NB4 (cell line): ENCODE measurements at regions not wholly inside any gene's neighbourhood (a gene's known extent, or its start where the extent isn't known, plus 50 kb on each side); places are given as distances from the start of the nearest gene placed in this dataset.

Source experiments
- DNase-seq: peaks from one replicate; pipeline ENCODE4 v3.0.0; 2010; ENCODE audit warnings: low read depth
- H3K4me3 ChIP-seq: one replicate; pipeline ENCODE4 v1.5.1; 2011; ENCODE audit warnings: mild to moderate bottlenecking, low read depth, low read length, moderate library complexity
- MYC ChIP-seq: IDR thresholded peaks from 2 replicates; pipeline ENCODE4 v1.6.1; 2011; ENCODE audit warnings: low read depth, low read length
- POLR2A ChIP-seq: IDR thresholded peaks from 2 replicates; pipeline ENCODE4 v1.6.1; 2011; ENCODE audit warnings: mild to moderate bottlenecking; ENCODE audit not compliant: insufficient read length; ENCODE audit errors: extremely low read depth
- TF ChIP-seq, protein P1 (sequence below): IDR thresholded peaks from 2 replicates; pipeline ENCODE4 v1.6.1; 2011; ENCODE audit warnings: low read depth, low read length
- TF ChIP-seq, protein P2 (sequence below): IDR thresholded peaks from one replicate; pipeline ENCODE4 v1.5.1; 2012; ENCODE audit warnings: low read depth, low read length

DNA sequence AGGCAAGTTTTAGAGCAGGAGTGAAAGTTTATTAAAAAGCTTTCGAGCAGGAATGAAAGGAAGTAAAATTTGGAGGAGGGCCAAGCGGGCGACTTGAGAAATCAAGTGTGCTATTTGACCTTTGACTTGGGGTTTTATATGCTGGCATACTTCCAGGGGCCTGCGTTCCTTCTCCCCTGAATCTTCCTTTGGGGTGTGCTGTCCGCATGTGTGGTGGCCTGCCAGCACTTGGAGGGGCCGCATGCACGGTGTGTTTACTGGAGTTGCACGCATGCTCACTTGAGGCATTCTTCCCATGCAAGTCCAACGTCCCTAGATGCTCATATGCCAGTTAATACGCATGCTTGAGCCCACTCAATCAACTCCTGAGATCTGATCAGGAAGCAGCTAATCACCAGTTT lies 78.3 kb upstream of the MAP4K4 start:
- TF ChIP-seq, protein P1, sequence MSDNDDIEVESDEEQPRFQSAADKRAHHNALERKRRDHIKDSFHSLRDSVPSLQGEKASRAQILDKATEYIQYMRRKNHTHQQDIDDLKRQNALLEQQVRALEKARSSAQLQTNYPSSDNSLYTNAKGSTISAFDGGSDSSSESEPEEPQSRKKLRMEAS = no peak
- TF ChIP-seq, protein P2, sequence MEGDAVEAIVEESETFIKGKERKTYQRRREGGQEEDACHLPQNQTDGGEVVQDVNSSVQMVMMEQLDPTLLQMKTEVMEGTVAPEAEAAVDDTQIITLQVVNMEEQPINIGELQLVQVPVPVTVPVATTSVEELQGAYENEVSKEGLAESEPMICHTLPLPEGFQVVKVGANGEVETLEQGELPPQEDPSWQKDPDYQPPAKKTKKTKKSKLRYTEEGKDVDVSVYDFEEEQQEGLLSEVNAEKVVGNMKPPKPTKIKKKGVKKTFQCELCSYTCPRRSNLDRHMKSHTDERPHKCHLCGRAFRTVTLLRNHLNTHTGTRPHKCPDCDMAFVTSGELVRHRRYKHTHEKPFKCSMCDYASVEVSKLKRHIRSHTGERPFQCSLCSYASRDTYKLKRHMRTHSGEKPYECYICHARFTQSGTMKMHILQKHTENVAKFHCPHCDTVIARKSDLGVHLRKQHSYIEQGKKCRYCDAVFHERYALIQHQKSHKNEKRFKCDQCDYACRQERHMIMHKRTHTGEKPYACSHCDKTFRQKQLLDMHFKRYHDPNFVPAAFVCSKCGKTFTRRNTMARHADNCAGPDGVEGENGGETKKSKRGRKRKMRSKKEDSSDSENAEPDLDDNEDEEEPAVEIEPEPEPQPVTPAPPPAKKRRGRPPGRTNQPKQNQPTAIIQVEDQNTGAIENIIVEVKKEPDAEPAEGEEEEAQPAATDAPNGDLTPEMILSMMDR = no peak
- TF ChIP-seq POLR2A = no peak
- TF ChIP-seq MYC = no peak
- peak; percentile 76 for DNase-seq
- no peak overlapping the region for H3K4me3 ChIP-seq

DNA sequence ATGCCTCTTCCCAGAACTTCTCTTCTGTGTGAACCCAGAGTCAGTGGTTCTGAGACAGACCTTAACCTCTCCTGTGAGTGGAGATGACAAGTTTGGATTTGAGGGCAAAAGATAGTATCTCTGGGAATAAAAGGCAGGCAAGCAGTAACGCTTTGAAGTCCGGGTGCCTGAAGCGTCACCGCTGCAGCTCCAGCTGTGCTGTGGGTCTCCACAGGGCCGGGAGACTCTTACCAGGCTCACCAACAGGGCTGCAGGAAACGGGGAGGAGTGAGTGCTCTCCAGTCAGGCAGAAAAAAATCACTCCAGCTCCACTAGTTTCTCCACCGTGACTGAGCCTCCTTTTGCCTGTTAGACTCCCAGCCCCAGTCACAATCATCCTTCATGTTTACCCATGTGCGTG lies 79.7 kb upstream of the MAP4K4 start:
- TF ChIP-seq, protein P1 = no peak
- TF ChIP-seq MYC (no peak), POLR2A (no peak)
- TF ChIP-seq, protein P2 = no peak
- DNase-seq = no peak
- H3K4me3 ChIP-seq = no peak overlapping the region

DNA sequence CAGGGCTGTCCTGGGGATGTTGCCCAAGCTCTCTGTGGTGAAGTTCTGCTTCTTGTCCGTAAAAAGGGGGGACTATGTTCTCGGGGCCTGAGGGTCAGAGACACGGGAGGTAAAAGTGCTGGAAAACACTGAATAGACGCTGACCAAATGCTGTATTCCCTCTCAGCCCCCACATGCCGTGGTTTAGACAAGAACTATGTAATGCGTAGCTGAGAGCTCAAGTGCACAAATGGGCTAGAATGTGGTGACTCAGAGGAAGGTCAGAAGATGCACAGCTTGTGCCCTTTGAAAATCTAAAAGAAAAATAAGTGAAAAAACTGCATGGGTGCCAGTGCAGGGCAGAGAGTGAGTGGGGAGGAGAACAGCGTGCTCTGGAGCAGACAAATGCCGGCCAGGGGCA lies 80.3 kb upstream of the MAP4K4 start:
- no peak for TF ChIP-seq POLR2A
- TF ChIP-seq, protein P2 = no peak
- TF ChIP-seq MYC = no peak
- TF ChIP-seq, protein P1 = no peak
- H3K4me3 ChIP-seq = no peak overlapping the region
- DNase-seq = peak; percentile 64

DNA sequence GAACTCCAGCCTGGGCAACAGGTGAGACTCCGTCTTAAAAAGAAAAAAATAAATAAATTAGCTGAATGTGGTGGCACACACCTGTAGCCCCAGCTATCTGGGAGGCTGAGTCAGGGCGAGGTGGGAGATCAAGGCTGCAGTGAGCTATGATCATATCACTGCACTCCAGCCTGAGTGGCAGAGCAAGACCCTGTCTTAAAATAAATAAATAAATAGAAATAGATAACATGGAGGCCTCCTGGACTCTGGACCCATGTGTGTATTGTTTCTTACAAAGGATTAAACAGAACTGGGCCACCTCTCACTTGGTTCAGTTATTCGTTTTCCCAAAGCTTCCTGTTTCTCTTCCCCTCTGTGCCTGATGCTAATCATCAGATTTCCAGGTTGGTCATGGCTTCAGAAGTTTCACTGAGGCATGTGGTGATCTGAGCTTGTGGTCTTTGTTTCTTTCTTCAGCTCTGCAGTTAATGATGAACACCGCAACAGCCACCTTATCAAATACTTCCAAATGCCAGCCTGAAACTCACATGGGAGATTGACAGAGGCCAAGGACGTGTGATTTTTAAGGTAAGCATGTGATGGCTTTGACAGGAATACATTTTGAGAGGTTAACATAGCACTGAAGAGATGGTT lies 83.3 kb upstream of the MAP4K4 start:
- no peak for TF ChIP-seq POLR2A
- TF ChIP-seq MYC = no peak
- TF ChIP-seq, protein P2 = no peak
- TF ChIP-seq, protein P1 = no peak
- no peak overlapping the region for H3K4me3 ChIP-seq
- no peak for DNase-seq

DNA sequence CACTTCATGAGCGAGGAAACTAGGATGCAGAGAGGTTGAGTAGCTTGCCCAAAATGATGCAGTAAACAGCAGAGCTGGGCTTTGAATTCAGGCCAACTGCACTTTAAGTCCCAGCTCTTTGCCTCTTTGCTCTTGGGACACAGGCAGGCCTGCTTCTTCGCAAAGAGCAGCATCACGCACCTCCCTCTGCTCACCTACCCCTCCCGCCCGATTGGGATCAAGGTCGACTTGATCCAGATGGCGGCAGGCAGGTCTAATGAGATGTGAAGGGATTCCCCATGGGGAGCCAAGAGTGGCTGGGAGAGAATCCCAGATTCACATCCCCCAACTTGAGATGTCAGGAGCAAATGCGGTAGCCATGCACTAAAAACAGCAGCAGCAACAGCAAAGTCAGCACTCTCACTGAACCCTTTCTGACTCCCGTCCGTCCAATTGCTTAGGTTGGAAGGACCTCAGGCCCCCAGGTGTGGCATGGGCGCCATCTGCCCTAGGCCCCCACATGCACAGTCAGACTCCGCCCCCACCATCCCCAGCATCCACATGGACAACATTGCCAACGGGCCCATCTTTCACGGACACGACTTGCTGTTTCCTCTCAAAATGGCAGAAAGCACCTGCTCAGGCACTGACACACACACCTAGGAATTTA lies 84.3 kb upstream of the MAP4K4 start:
- no peak for DNase-seq

More for the DNA sequence above, 84.3 kb upstream of the MAP4K4 start:
- TF ChIP-seq, protein P2 = no peak
- TF ChIP-seq MYC = no peak
- TF ChIP-seq, protein P1 = no peak
- no peak for TF ChIP-seq POLR2A
- H3K4me3 ChIP-seq = no peak overlapping the region
